Nucleus accumbens (tissue), 56 donors: ENCODE measurements at regions not wholly inside any gene's neighbourhood (a gene's known extent, or its start where the extent isn't known, plus 50 kb on each side); places are given as distances from the start of the nearest gene placed in this dataset.

ENCODE experiments used
- DNase-seq, 56 donors: peaks; one replicate each; lab custom pipeline; 2025; lab: John Stamatoyannopoulos, UW

DNA sequence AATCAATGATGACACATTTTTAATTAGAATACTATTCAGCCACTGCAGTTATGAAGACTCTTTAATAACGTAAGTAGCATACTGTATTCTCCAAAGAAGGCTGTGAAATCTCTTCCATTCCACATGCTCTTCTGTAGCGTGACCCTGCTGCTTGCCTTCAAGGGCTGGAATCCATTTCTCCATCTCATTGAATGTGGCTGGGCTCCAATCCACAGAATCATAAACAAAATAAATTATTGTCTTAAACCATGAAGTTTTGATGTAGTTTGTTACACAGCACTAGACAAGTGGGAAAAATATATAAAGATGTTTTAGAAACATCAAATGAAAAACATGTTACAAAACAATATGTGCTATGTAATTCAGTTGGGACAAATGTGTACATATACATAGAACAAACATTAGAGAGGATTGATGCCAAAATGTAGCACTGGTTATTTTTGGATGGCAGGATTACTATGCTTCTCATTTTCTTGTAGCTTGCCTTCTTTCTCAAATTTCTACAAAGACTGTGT, 410.8 kb upstream of the PODXL start:
- no peak for DNase-seq

DNA sequence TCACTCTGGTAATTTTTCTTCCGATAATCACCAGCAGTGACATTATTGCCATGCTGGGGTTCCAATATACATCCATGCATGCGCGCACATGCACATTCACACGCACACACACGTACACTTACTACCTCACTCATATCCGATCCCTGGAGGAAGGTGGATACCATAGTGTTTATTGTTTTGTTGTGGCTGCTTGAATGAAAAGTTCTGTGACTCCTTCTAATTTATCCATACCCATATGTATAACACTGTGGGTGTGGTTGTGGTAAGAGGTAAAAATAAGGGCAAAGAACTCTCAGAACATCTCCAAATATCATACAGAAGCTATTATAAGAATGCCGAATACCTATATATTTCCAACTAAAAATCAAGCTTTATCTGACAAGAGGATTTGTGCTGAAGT, 407.8 kb upstream of the PODXL start:
- DNase-seq: no peak

DNA sequence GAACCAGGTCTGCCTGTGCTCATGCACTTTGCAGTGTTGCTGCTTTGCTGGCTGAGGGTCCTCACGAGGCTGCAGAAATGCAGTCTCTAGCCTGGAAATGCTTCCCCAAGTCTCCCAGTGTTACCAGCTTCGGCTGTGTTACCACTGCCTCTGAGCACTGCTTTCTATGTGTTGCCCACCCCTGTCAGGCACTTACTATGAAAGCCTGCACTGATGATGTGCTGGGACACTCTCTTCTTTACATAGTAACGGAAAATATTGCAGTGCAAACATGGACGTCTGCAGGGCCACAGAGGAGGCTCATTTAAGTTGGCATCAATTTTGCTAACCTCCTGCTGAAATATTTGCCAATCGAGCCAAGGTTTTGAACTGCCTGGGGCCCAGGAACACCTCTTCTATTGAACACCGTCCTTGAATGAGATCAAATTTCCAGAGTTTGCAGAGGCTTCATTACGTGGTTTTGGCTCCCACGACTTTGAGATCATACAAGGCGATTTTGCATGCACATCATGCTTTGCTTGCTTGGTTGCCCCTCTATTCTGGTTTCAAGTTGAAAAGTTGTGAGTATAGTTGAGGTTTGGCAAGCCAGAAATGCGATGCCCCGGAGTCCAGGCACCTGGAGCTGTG, 404.7 kb upstream of the PODXL start:
- no peak for DNase-seq

DNA sequence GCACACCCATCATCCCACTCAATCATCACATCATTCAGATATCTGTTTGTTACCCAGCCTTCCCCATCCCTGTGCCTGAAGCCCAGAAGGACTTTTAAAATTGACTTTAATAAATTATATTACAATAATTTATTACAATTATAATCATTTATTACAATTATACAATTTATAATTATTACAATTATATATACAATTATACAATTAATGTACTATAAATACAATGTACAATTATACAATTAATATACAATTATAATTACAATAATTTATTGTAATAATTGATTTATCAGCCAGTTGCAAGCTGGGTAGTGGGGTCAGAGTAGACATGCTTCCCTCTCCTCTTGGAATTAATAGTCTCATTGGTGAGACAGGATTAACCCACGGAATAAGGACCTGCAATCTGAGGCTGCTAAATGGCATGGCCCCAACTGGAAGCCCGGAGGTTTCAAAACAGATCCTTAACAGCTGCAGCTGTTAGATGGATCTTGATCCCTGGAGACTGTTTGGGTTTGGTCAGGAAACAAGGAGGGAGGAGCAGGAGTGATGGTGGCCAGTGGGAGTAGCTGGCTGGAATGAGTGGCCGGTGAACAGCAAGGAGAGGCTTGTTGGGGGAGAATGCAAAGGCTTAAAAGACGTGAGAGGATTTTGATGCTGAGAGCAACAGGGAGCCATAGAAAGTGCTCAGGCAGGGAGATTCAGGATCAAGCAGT, 402.8 kb upstream of the PODXL start:
- no peak for DNase-seq

GRCh38 chr7:131957338-131958020, 401.1 kb upstream of the PODXL start:
- peak in 20 of 56 donors; percentile 7 to 76 (median 38) for DNase-seq

DNA sequence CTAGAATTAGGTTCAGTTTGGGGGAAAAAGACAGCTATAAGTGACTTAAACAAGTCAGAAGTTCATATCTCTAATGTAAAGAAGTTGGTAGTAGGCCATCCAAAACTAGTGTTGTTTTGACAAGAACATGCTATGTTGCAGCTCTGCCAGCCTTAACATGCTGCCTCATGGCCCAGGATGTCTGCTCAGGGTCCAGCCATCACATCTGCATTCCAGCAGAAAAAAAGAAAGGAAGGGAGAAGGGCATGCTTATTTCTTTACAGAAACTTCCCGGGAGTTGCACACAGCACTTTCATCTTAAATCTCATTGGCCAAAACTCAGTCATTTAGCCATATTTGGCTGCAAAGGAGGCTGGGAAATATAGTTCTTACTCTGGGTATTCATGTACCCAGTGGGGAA, 400.4 kb upstream of the PODXL start:
- DNase-seq: no peak

- no peak for DNase-seq
These were observed 399.3 kb upstream of the PODXL start for GRCh38 chr7:131955679-131956078.

- no peak for DNase-seq
These were observed 396.8 kb upstream of the PODXL start for GRCh38 chr7:131953184-131953583.

GRCh38 chr7:131952365-131952764, 395.9 kb upstream of the PODXL start:
- DNase-seq: peak in 4 of 56 donors; percentile 3 to 42 (median 18)

DNA sequence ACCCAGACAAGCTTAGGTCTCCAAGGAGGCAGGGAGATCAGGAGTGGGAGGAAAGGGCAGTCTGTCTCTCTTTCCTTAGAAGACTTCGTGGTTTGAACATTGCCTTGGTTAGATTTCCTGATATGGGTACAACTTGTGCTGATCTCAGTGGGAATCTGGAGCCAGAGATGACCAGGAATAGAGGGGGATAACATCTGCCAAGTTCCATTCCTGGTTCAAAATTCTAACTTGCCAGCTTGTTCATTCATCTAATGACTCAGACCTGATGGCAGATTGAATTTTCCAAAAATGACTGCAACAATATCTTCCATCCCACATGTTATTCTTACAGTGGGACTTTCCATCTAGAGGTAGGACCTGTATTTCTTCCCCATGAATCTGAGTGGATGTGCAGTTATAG, 394.3 kb upstream of the PODXL start:
- DNase-seq: no peak

- DNase-seq: no peak
These were observed 393.2 kb upstream of the PODXL start for GRCh38 chr7:131949659-131950058.

GRCh38 chr7:131948434-131949053, 392.1 kb upstream of the PODXL start:
- DNase-seq: peak in 13 of 56 donors; percentile 4 to 50 (median 13)

DNA sequence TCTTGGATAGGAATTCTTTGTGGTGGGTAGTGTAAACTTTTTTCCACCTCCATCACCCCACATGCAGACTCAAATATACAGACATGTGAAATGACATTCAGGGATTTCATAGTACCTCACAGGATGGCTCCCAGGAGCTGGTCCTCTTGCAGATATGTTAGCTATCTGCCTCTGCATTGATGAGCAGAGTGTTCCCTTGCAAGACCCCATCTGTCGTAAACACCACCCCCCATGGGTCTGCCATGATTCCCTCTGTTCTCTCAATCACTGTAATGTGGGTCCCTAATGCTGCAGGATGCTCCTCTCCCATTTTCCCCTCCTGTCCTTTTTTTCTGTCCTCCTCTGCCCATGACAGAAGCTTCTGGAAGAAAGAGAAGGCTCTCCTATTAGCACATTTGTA, 391.2 kb upstream of the PODXL start:
- no peak for DNase-seq

- no peak for DNase-seq
These were observed 389.6 kb upstream of the PODXL start for GRCh38 chr7:131945957-131946544.

- DNase-seq: peak in 43 of 56 donors; percentile 5 to 74 (median 35)
These were observed 389.0 kb upstream of the PODXL start for GRCh38 chr7:131945313-131945911.

DNA sequence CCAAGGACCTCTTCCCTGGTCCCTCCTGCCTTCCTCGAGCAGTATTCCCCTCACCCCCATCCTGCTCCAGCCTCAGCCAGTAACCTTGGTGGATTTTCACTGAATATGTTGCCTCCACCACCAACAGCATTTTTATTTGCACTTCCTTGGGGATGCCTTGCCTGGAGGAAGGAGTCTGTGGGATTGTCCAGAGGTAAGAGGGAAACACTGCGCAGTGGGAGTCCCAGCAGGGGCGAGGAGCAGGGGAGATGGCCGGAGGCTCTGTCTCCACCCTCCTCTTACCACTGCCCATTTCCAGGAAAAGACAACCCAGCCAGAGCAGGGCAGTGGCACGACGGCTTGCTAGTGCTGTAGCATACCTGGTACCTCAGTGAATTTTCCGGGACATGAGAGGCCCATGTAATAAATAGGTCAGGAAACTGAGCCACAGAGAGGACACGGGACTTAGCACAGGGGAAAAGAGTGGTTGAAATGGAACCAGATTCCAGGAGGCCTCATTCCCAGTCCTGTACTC, 388.2 kb upstream of the PODXL start:
- DNase-seq: no peak

GRCh38 chr7:131943646-131944045, 387.2 kb upstream of the PODXL start:
- DNase-seq: no peak

DNA sequence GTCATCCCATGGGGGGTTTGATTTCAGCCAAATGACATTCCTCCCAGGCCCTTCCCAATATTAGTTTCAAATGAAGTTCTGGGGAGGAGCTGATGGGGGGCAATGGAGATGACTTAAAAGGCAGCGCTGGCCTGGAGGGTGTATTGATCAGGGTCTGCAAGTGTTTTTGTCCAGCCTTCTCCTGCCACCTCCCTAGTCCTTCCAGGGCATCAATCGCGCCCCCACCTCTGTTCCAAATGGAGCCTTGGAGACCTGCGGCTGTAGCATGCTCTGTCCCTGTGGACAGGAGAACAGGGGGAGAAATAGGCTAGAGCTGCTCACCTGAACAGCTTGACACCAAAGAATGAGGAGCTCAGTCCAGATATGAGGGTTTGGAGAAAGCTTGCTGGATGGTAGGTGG, 386.8 kb upstream of the PODXL start:
- no peak for DNase-seq

GRCh38 chr7:131942287-131943150, 386.1 kb upstream of the PODXL start:
- no peak for DNase-seq
